ENCODE measurements at regions not wholly inside any gene's neighbourhood (a gene's known extent, or its start where the extent isn't known, plus 50 kb on each side); places are given as distances from the start of the nearest gene placed in this dataset.
A peak's percentile ranks its signal among the peaks of the same experiment; 100 is the strongest.

GRCh38 chr16:48105976-48106375 is 49.8 kb downstream of the ABCC12 start:
- no peak for DNase-seq
- intact Hi-C loops (cut with DNase I): no loop called here

GRCh38 chr16:48105456-48105855 is 50.3 kb downstream of the ABCC12 start:
- intact Hi-C loops (cut with DNase I): no loop called here
- peak in 1 of 10 donors; percentile 50 for DNase-seq

GRCh38 chr16:48103591-48103990 is 52.2 kb downstream of the ABCC12 start:
- DNase-seq: peak in 1 of 10 donors; percentile 25
- intact Hi-C loops (cut with DNase I): no loop called here

- intact Hi-C loops (cut with DNase I): no loop called here
- DNase-seq: peak in 1 of 10 donors; percentile 20
Measured at GRCh38 chr16:48102083-48103008, 53.4 kb downstream of the ABCC12 start.

- intact Hi-C loops (cut with DNase I): no loop called here
- DNase-seq: no peak
Measured at GRCh38 chr16:48101069-48101674, 54.6 kb downstream of the ABCC12 start.

GRCh38 chr16:48099455-48099854 is 56.3 kb downstream of the ABCC12 start:
- intact Hi-C loops (cut with DNase I): no loop called here

GRCh38 chr16:48098472-48098871 is 57.3 kb downstream of the ABCC12 start:
- intact Hi-C loops (cut with DNase I): no loop called here
- no peak for DNase-seq

More at GRCh38 chr16:48099455-48099854, 56.3 kb downstream of the ABCC12 start:
- no peak for DNase-seq

- peak in 7 of 10 donors; percentile 35 to 89 (median 42) for DNase-seq
- intact Hi-C loops (cut with DNase I): no loop called here
Measured at GRCh38 chr16:48091117-48091516, 64.7 kb downstream of the ABCC12 start.

- intact Hi-C loops (cut with DNase I): no loop called here
- DNase-seq: no peak
Measured at GRCh38 chr16:48089053-48089792, 66.6 kb downstream of the ABCC12 start.

GRCh38 chr16:48087639-48088038 is 68.2 kb downstream of the ABCC12 start:
- DNase-seq: no peak
- intact Hi-C loops (cut with DNase I): no loop called here

- intact Hi-C loops (cut with DNase I): no loop called here
- DNase-seq: no peak
Measured at GRCh38 chr16:48086422-48086821, 69.4 kb downstream of the ABCC12 start.

- DNase-seq: no peak
- intact Hi-C loops (cut with DNase I): no loop called here
Measured at GRCh38 chr16:48085729-48086128, 70.1 kb downstream of the ABCC12 start.

GRCh38 chr16:48084826-48085225 is 71.0 kb downstream of the ABCC12 start:
- intact Hi-C loops (cut with DNase I): no loop called here
- DNase-seq: no peak

- DNase-seq: no peak
- intact Hi-C loops (cut with DNase I): no loop called here
Measured at GRCh38 chr16:48082516-48082915, 73.3 kb downstream of the ABCC12 start.

- intact Hi-C loops (cut with DNase I): no loop called here
- no peak for DNase-seq
Measured at GRCh38 chr16:48081656-48082055, 74.1 kb downstream of the ABCC12 start.

GRCh38 chr16:48076455-48077012 is 79.3 kb downstream of the ABCC12 start:
- no peak for DNase-seq
- intact Hi-C loops (cut with DNase I): no loop called here

GRCh38 chr16:48075398-48075797 is 80.4 kb downstream of the ABCC12 start:
- DNase-seq: no peak
- intact Hi-C loops (cut with DNase I): no loop called here

GRCh38 chr16:48067388-48067787 is 88.4 kb downstream of the ABCC12 start:
- intact Hi-C loops (cut with DNase I): no loop called here
- no peak for DNase-seq

GRCh38 chr16:48064971-48065370 is 90.8 kb downstream of the ABCC12 start:
- no peak for DNase-seq
- intact Hi-C loops (cut with DNase I): no loop called here

- no peak for DNase-seq
- intact Hi-C loops (cut with DNase I): no loop called here
Measured at GRCh38 chr16:48062681-48063080, 93.1 kb downstream of the ABCC12 start.

GRCh38 chr16:48059936-48060335 is 95.9 kb downstream of the ABCC12 start:
- DNase-seq: no peak
- intact Hi-C loops (cut with DNase I): loop anchor here (5.0 to 10.0 kb wide), 3 partner anchors 853 to 1025 kb away; partner anchors contain the start of gene NETO2
